ENCODE measurements at regions not wholly inside any gene's neighbourhood (a gene's known extent, or its start where the extent isn't known, plus 50 kb on each side); places are given as distances from the start of the nearest gene placed in this dataset.

DNA sequence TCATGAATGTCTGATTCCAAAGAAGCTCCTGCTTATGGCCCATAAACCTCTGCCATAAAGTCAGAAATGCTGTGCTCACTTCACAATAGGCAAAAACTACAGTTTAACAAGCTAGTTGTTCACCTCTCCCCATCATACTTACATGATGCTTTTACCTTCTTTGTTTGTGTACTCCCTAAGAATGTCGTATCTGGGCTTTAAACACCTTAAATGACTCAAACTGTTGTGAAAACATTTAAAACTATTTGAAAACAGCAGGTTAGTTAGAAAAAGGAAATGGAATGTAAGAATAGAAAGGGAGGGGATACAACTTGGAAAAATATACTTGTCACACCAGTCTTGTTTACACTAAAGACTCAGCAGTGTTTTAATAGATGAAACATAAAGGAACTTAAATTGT is 128.2 kb upstream of the AGR3 start:
- no peak for DNase-seq (ENCODE audit: extremely low read depth, low read depth)
- TF ChIP-seq, protein P1, sequence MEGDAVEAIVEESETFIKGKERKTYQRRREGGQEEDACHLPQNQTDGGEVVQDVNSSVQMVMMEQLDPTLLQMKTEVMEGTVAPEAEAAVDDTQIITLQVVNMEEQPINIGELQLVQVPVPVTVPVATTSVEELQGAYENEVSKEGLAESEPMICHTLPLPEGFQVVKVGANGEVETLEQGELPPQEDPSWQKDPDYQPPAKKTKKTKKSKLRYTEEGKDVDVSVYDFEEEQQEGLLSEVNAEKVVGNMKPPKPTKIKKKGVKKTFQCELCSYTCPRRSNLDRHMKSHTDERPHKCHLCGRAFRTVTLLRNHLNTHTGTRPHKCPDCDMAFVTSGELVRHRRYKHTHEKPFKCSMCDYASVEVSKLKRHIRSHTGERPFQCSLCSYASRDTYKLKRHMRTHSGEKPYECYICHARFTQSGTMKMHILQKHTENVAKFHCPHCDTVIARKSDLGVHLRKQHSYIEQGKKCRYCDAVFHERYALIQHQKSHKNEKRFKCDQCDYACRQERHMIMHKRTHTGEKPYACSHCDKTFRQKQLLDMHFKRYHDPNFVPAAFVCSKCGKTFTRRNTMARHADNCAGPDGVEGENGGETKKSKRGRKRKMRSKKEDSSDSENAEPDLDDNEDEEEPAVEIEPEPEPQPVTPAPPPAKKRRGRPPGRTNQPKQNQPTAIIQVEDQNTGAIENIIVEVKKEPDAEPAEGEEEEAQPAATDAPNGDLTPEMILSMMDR (IDR thresholded peaks at IDR 0.05; ENCODE audit: low read depth, low read length): no peak

DNA sequence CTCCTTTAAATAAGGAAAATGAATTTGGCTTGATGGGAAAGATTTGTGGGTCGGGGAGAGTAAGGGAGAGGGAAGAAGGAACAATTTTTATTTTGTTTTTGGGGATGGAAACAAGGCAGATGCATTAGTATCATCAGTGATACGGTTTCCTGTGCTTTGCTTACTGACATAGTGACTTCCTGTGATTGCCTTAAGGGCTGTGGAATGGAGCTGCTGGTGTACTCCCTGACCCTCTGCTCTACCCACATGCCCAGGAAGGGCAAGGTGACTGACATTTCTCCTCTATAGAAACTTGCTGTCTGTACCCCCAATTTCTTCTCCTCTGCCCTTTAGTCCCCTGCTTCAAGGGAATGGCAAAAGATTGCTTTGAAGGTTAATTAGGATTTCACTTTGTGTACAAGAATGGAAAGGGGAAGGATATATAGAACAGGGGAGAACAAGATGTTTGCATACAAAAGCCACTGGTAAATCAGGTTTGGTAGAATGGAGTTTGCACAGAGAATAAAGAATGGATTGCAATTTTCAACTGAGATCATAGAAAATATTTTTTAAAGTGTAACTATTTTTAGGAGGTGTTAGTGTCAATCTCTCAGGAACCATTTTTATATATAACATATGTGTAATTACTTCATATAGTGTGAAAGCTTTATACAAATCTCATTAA is 129.0 kb upstream of the AGR3 start:
- TF ChIP-seq, protein P1 (IDR thresholded peaks at IDR 0.05; ENCODE audit: low read depth, low read length): no peak
- DNase-seq (ENCODE audit: extremely low read depth, low read depth): no peak

DNA sequence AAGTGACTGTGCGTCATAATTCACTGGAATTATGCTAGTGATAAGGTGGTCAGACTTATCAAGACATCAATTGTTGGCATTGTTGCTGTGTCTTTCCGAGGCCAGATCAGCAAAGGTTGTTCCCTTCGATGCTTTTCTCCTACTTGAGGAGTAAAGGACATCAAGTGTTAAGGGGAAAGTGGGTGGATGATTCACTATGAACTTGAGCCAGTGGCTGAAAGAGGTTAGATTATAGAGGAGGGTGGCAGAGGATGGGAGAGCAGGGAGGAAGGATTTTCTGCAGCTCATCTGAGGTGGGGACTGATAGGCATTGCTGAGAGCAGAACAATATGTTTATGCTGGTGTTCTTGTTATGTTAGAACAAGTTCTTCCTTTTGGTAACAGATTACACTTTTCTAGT is 131.4 kb upstream of the AGR3 start:
- no peak for DNase-seq (ENCODE audit: extremely low read depth, low read depth)
- TF ChIP-seq, protein P1 (IDR thresholded peaks at IDR 0.05; ENCODE audit: low read depth, low read length): no peak

DNA sequence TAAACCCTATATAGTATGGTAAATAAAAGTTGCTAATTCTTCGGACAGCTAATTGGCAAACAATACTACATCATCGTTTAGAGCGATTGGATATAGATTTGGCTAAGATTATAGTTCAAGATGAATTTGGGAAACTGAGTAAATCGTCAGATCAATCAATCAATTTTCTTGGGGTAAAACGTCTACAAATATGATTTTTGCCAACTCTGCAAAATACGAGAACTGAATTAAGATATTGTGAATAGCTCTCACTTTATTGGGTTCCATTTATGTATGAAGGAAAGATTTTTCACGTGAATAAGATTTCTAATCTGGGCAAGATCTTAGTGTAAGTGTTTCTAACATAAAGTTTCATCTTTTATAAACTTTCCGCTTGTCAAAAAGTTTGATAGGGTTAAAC is 132.9 kb upstream of the AGR3 start:
- TF ChIP-seq, protein P1 (IDR thresholded peaks at IDR 0.05; ENCODE audit: low read depth, low read length): no peak
- no peak for DNase-seq (ENCODE audit: extremely low read depth, low read depth)

DNA sequence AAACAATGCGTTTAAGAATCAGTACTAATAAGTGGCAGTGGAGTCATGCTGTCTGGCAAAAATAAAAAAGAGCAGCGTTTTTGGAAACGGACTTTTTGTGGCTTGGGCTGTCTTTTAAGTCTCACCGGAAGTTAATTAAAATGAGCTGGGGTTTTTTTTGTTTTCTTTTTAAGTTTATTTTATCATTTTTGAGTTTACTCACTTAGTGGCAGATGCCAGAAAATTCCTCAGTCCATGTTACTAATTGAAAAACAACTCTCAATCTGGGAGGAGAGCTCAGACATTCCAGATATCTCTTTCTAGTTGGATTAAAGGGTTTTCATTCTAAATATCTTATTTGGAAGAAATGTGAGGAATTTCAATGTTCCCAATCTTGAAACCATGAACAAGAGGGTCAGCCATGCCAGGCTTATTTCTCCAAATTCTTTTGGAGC is 133.8 kb upstream of the AGR3 start:
- DNase-seq (ENCODE audit: extremely low read depth, low read depth): no peak
- TF ChIP-seq, protein P1 (IDR thresholded peaks at IDR 0.05; ENCODE audit: low read depth, low read length): no peak

DNA sequence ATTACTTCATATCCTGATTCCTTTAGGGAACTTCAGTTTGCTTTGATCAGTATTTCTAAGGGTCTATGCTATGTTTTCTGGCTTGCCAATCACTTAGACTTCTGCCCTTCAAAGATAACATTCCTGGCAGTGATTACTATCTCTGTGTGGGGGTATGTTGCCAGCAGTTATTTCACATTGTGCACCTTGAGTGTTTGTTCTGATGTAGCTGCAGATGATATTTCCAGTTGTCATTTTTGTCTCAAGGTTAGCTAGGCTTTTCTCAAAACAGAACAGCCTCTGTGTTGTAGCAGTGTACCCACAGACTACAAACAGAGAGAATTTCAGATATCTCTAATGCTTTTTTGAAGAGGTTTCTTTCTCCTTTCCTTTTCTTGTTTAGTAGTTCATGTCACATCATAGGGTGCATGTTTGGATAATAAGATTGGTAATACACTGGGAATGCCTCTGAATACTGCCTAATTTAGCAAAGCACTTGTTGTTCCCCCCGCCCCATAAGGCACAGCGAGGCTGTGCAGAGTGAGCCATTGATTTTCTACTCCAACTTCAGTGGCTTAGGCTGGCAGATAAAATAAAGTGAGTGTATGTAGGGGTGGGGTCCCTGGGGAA is 134.7 kb upstream of the AGR3 start:
- DNase-seq (ENCODE audit: extremely low read depth, low read depth): no peak
- TF ChIP-seq, protein P1 (IDR thresholded peaks at IDR 0.05; ENCODE audit: low read depth, low read length): no peak

DNA sequence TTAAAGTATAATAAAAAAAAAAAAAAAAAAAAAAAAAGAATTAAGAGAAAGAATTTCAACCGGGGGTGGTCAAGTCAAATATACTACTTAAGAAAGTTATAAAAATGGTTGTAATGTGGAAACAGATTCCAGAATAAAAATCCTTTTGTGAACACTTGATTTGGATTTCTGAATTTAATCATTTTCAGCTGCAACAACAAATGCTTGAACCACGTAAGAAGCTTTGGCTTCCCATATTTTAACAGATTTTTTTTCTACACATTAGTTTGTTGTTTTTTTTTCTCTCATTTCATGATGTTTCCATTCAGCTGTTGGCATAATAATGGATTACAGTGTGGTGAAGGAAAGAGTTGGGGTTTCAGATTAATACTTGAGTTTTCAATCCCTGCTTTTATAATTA is 137.3 kb upstream of the AGR3 start:
- no peak for DNase-seq (ENCODE audit: extremely low read depth, low read depth)
- TF ChIP-seq, protein P1 (IDR thresholded peaks at IDR 0.05; ENCODE audit: low read depth, low read length): no peak

Data from AG09319 (cell line).